K562 (cell line): ENCODE measurements at regions not wholly inside any gene's neighbourhood (a gene's known extent, or its start where the extent isn't known, plus 50 kb on each side); places are given as distances from the start of the nearest gene placed in this dataset.

Experiments used
- CXXC5 ChIP-seq: fragments of 250-450 bp; sonication (Bioruptor Pico); IDR thresholded peaks from 2 replicates; pipeline ENCODE4 v1.8.0; 2022; ENCODE audit warnings: inconsistent platforms, mild to moderate bottlenecking, moderate library complexity
- HDAC8 ChIP-seq: fragments of 450-650 bp; IDR thresholded peaks from 2 replicates; pipeline ENCODE4 v1.6.1; 2016; ENCODE audit warnings: mild to moderate bottlenecking, missing genetic modification characterization, moderate library complexity, missing compliant biosample characterization
- ILK ChIP-seq: fragments of 450-650 bp; IDR thresholded peaks from 2 replicates; pipeline ENCODE4 v1.6.1; 2016; ENCODE audit warnings: missing genetic modification characterization, low read depth, mild to moderate bottlenecking, missing compliant biosample characterization, moderate library complexity, borderline replicate concordance
- MEF2D ChIP-seq: conservative IDR thresholded peaks from 2 replicates; pipeline ENCODE4 v1.6.1; 2016; ENCODE audit warnings: low read depth, missing genetic modification characterization, missing compliant biosample characterization
- NONO ChIP-seq, 2 experiments: fragments of 200-400 bp in 1 of 2; fragments of 450-650 bp in 1 of 2; formaldehyde crosslinking in 1 of 2; IDR thresholded peaks; 2 replicates each; pipeline ENCODE4 v1.6.1; 2017; ENCODE audit warnings: low read depth in 2 of 2, mild to moderate bottlenecking in 2 of 2, moderate library complexity in 2 of 2, low read length in 1 of 2
- PTRF ChIP-seq: fragments of 450-650 bp; IDR thresholded peaks from 2 replicates; pipeline ENCODE4 v1.6.1; 2016; ENCODE audit warnings: mild to moderate bottlenecking, missing genetic modification characterization, missing compliant biosample characterization
- PTTG1 ChIP-seq: fragments of 450-650 bp; IDR thresholded peaks from 2 replicates; pipeline ENCODE4 v1.6.1; 2016; ENCODE audit warnings: low read depth, mild to moderate bottlenecking, missing genetic modification characterization, missing compliant biosample characterization
- TCF3 ChIP-seq: sonication (generic); formaldehyde crosslinking; IDR thresholded peaks from 2 replicates; pipeline ENCODE4 v1.4.0; 2020; ENCODE audit warnings: mild to moderate bottlenecking, missing genetic modification reagents
- ZNF398 ChIP-seq: fragments of 250-450 bp; sonication (Bioruptor Pico); IDR thresholded peaks from 2 replicates; pipeline ENCODE4 v1.8.0; 2021; ENCODE audit warnings: moderate library complexity, mild to moderate bottlenecking, inconsistent platforms
- TF ChIP-seq, protein P1 (sequence below): fragments of 450-650 bp; IDR thresholded peaks from 2 replicates; pipeline ENCODE4 v1.6.1; 2017; ENCODE audit warnings: antibody characterized with exemption, mild to moderate bottlenecking
- TF ChIP-seq, protein P2 (sequence below): fragments of 250-450 bp; sonication (Bioruptor Pico); IDR thresholded peaks from 2 replicates; pipeline ENCODE4 v1.5.0; 2021; ENCODE audit warnings: mild to moderate bottlenecking, borderline replicate concordance

DNA sequence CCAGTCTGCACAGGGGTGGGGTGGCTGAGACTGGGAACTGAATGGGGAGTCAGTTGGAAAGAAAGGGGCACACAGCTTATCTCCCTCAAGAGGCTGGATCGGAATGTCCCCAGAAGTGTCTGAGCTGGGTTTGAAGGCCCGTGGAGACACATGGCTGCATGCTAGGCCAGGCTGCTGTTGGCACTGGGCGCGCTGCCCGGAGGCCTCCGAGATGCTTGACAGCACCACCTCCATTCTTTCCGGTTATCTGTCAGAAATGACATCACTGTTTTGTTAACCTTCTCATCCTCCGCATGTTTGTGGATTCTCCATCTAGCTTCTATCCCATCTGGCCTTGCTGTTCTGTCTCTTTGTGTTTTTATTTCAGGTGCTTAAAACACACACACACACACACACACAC, 85.5 kb downstream of the APIP start (continued):
- TF ChIP-seq, protein P1, sequence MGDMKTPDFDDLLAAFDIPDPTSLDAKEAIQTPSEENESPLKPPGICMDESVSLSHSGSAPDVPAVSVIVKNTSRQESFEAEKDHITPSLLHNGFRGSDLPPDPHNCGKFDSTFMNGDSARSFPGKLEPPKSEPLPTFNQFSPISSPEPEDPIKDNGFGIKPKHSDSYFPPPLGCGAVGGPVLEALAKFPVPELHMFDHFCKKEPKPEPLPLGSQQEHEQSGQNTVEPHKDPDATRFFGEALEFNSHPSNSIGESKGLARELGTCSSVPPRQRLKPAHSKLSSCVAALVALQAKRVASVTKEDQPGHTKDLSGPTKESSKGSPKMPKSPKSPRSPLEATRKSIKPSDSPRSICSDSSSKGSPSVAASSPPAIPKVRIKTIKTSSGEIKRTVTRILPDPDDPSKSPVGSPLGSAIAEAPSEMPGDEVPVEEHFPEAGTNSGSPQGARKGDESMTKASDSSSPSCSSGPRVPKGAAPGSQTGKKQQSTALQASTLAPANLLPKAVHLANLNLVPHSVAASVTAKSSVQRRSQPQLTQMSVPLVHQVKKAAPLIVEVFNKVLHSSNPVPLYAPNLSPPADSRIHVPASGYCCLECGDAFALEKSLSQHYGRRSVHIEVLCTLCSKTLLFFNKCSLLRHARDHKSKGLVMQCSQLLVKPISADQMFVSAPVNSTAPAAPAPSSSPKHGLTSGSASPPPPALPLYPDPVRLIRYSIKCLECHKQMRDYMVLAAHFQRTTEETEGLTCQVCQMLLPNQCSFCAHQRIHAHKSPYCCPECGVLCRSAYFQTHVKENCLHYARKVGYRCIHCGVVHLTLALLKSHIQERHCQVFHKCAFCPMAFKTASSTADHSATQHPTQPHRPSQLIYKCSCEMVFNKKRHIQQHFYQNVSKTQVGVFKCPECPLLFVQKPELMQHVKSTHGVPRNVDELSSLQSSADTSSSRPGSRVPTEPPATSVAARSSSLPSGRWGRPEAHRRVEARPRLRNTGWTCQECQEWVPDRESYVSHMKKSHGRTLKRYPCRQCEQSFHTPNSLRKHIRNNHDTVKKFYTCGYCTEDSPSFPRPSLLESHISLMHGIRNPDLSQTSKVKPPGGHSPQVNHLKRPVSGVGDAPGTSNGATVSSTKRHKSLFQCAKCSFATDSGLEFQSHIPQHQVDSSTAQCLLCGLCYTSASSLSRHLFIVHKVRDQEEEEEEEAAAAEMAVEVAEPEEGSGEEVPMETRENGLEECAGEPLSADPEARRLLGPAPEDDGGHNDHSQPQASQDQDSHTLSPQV = peak; percentile 95
- TF ChIP-seq TCF3 (CRISPR knock-in tag) = no peak
- TF ChIP-seq MEF2D = peak; percentile 66
- TF ChIP-seq HDAC8 (tag) = peak; percentile 85
- peak; percentile 55 for TF ChIP-seq PTRF
- TF ChIP-seq ZNF398 (CRISPR knock-in tag) = peak; percentile 52; the same call in 1 of the 2 replicates
- TF ChIP-seq, protein P2, sequence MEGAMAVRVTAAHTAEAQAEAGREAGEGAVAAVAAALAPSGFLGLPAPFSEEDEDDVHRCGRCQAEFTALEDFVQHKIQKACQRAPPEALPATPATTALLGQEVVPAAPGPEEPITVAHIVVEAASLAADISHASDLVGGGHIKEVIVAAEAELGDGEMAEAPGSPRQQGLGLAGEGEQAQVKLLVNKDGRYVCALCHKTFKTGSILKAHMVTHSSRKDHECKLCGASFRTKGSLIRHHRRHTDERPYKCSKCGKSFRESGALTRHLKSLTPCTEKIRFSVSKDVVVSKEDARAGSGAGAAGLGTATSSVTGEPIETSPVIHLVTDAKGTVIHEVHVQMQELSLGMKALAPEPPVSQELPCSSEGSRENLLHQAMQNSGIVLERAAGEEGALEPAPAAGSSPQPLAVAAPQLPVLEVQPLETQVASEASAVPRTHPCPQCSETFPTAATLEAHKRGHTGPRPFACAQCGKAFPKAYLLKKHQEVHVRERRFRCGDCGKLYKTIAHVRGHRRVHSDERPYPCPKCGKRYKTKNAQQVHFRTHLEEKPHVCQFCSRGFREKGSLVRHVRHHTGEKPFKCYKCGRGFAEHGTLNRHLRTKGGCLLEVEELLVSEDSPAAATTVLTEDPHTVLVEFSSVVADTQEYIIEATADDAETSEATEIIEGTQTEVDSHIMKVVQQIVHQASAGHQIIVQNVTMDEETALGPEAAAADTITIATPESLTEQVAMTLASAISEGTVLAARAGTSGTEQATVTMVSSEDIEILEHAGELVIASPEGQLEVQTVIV (CRISPR knock-in tag) = no peak
- peak; percentile 77 for TF ChIP-seq PTTG1 (tag)
- TF ChIP-seq ILK (tag) = peak; percentile 45; the same call in 1 of the 2 replicates
- TF ChIP-seq NONO (IDR thresholded peaks at IDR 0.05; ENCODE audit: low read depth in 2 of 2, low read length in 1 of 2) = no peak
- TF ChIP-seq CXXC5 (CRISPR knock-in tag) = peak; percentile 61
